GM21529 (cell line): ENCODE measurements at regions not wholly inside any gene's neighbourhood (a gene's known extent, or its start where the extent isn't known, plus 50 kb on each side); places are given as distances from the start of the nearest gene placed in this dataset.
"Not testable (repeated sequence)": the region's sequence is repeated elsewhere in the genome, so short reads cannot be mapped to it uniquely, and the experiment has no call there.

Experiments used
- ATAC-seq: cut with Tn5 transposase; IDR thresholded peaks from one replicate; pipeline ENCODE4 v1.9.1; 2021; ENCODE audit not compliant: unreplicated experiment

GRCh38 chr6:163743796-163744195 is 329.3 kb downstream of the QKI start:
- no peak for ATAC-seq

- no peak for ATAC-seq
Observed at GRCh38 chr6:163741743-163742363, 327.3 kb downstream of the QKI start.

- no peak for ATAC-seq
Observed at GRCh38 chr6:163741342-163741741, 326.8 kb downstream of the QKI start.

- no peak for ATAC-seq
Observed at GRCh38 chr6:163739966-163740365, 325.4 kb downstream of the QKI start.

GRCh38 chr6:163739408-163739725 is 324.8 kb downstream of the QKI start:
- ATAC-seq, result no peak

- peak; percentile 61 for ATAC-seq
Observed at GRCh38 chr6:163738725-163739407, 324.3 kb downstream of the QKI start.

- no peak for ATAC-seq
Observed at GRCh38 chr6:163738304-163738703, 323.8 kb downstream of the QKI start.

GRCh38 chr6:163735076-163735475 is 320.6 kb downstream of the QKI start:
- no peak for ATAC-seq

GRCh38 chr6:163733061-163733460 is 318.5 kb downstream of the QKI start:
- no peak for ATAC-seq

- ATAC-seq, result no peak
Observed at GRCh38 chr6:163732479-163732878, 318.0 kb downstream of the QKI start.

- ATAC-seq, result not testable (repeated sequence)
Observed at GRCh38 chr6:163732014-163732351, 317.5 kb downstream of the QKI start.

GRCh38 chr6:163731215-163732013 is 316.9 kb downstream of the QKI start:
- ATAC-seq, result no peak

GRCh38 chr6:163730246-163731210 is 316.0 kb downstream of the QKI start:
- ATAC-seq, result no peak

- no peak for ATAC-seq
Observed at GRCh38 chr6:163729127-163729872, 314.8 kb downstream of the QKI start.

- ATAC-seq, result no peak
Observed at GRCh38 chr6:163728442-163729126, 314.1 kb downstream of the QKI start.

- ATAC-seq, result no peak
Observed at GRCh38 chr6:163726037-163726695, 311.6 kb downstream of the QKI start.

GRCh38 chr6:163725008-163725941 is 310.8 kb downstream of the QKI start:
- ATAC-seq, result no peak

- ATAC-seq, result no peak
Observed at GRCh38 chr6:163724196-163724595, 309.7 kb downstream of the QKI start.
